ENCODE measurements at regions not wholly inside any gene's neighbourhood (a gene's known extent, or its start where the extent isn't known, plus 50 kb on each side); places are given as distances from the start of the nearest gene placed in this dataset.

DNA sequence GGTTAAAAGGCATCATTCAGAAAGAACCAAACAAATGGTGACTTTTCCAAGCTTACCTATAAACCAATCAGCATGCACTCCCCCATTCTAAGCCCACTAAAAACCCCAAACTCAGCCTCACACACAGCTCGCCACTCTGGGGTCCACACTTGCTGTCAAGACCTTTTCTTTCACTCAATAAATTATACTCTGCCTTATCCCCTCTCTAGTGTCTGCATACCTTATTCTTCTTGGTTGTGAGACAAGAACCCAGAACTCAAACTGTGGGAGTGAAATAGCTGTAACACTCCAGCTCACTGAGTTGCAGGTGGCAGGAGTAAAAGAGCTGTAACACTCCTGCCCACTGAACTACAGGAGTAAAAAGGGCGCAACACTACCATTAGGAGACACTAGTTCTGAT, 559.0 kb downstream of the TBC1D4 start:
- H3K9me3 ChIP-seq (replicated peaks; ENCODE audit: insufficient read depth, low read length), result no peaks in the 10 kb centered on the region
- DNase-seq, result no peak
- H3K36me3 ChIP-seq (replicated peaks; ENCODE audit: insufficient read depth, low read length), result no peaks in the 10 kb centered on the region
- H3K4me2 ChIP-seq (ENCODE audit: low read depth, low read length), result no peak overlapping the region
- no peak overlapping the region for H2AFZ ChIP-seq (ENCODE audit: low read length)
- H3K79me2 ChIP-seq (ENCODE audit: low read length), result no peaks in the 10 kb centered on the region
- no peaks in the 10 kb centered on the region for H3F3A ChIP-seq (ENCODE audit: insufficient read depth, low read length)
- no peak overlapping the region for H3K27ac ChIP-seq (ENCODE audit: low read length)
- TF ChIP-seq, protein P1, sequence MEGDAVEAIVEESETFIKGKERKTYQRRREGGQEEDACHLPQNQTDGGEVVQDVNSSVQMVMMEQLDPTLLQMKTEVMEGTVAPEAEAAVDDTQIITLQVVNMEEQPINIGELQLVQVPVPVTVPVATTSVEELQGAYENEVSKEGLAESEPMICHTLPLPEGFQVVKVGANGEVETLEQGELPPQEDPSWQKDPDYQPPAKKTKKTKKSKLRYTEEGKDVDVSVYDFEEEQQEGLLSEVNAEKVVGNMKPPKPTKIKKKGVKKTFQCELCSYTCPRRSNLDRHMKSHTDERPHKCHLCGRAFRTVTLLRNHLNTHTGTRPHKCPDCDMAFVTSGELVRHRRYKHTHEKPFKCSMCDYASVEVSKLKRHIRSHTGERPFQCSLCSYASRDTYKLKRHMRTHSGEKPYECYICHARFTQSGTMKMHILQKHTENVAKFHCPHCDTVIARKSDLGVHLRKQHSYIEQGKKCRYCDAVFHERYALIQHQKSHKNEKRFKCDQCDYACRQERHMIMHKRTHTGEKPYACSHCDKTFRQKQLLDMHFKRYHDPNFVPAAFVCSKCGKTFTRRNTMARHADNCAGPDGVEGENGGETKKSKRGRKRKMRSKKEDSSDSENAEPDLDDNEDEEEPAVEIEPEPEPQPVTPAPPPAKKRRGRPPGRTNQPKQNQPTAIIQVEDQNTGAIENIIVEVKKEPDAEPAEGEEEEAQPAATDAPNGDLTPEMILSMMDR (IDR thresholded peaks at IDR 0.05; ENCODE audit: low read length), result no peak
- no peak for TF ChIP-seq EZH2 (optimal IDR thresholded peaks at IDR 0.05; ENCODE audit: low read depth, low read length)
- TF ChIP-seq EZH2phosphoT487 (IDR thresholded peaks at IDR 0.05; ENCODE audit: low read length), result no peak
- no peaks in the 10 kb centered on the region for H4K20me1 ChIP-seq (ENCODE audit: insufficient read depth, low read length)
- no peak overlapping the region for H3K9ac ChIP-seq (ENCODE audit: low read length)
- no peak overlapping the region for H3K4me3 ChIP-seq (ENCODE audit: low read length)
- no peaks in the 10 kb centered on the region for H3K27me3 ChIP-seq (replicated peaks; ENCODE audit: insufficient read depth, low read length)
- no peaks in the 10 kb centered on the region for H3K4me1 ChIP-seq (ENCODE audit: low read length)
- H3K9me2 ChIP-seq (replicated peaks; ENCODE audit: insufficient read depth, low read length), result no peaks in the 10 kb centered on the region

DNA sequence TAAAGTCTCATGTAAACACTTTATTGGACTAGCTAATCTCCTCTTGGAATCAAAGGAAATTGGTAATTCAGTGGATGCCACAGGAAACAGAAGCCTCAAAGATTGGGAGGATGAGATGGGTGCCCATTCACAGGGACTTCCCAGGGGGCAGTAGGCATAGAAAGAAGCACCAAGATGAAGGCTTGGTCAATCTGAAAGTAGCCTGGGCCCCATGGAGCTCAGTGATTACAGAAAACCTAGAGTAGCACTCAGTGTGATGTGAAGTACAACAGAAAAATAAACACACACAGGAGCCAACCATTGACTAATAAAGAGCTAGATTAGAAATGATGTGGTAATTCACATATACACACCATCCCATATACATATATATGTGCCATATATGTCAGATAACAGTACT, 560.6 kb downstream of the TBC1D4 start:
- H3K4me2 ChIP-seq (ENCODE audit: low read depth, low read length), result no peak overlapping the region
- H4K20me1 ChIP-seq (ENCODE audit: insufficient read depth, low read length), result no peaks in the 10 kb centered on the region
- no peaks in the 10 kb centered on the region for H3K9me3 ChIP-seq (replicated peaks; ENCODE audit: insufficient read depth, low read length)
- TF ChIP-seq EZH2phosphoT487 (IDR thresholded peaks at IDR 0.05; ENCODE audit: low read length) (no peak), EZH2 (optimal IDR thresholded peaks at IDR 0.05; ENCODE audit: low read depth, low read length) (no peak)
- TF ChIP-seq, protein P1 (IDR thresholded peaks at IDR 0.05; ENCODE audit: low read length), result no peak
- no peak for DNase-seq
- H3K4me3 ChIP-seq (ENCODE audit: low read length), result no peak overlapping the region
- H3K4me1 ChIP-seq (ENCODE audit: low read length), result no peaks in the 10 kb centered on the region
- no peaks in the 10 kb centered on the region for H3K36me3 ChIP-seq (replicated peaks; ENCODE audit: insufficient read depth, low read length)
- no peak overlapping the region for H3K27ac ChIP-seq (ENCODE audit: low read length)
- H3K79me2 ChIP-seq (ENCODE audit: low read length), result no peaks in the 10 kb centered on the region
- no peak overlapping the region for H2AFZ ChIP-seq (ENCODE audit: low read length)
- no peaks in the 10 kb centered on the region for H3F3A ChIP-seq (ENCODE audit: insufficient read depth, low read length)
- no peaks in the 10 kb centered on the region for H3K27me3 ChIP-seq (replicated peaks; ENCODE audit: insufficient read depth, low read length)
- H3K9me2 ChIP-seq (replicated peaks; ENCODE audit: insufficient read depth, low read length), result no peaks in the 10 kb centered on the region
- H3K9ac ChIP-seq (ENCODE audit: low read length), result no peak overlapping the region

DNA sequence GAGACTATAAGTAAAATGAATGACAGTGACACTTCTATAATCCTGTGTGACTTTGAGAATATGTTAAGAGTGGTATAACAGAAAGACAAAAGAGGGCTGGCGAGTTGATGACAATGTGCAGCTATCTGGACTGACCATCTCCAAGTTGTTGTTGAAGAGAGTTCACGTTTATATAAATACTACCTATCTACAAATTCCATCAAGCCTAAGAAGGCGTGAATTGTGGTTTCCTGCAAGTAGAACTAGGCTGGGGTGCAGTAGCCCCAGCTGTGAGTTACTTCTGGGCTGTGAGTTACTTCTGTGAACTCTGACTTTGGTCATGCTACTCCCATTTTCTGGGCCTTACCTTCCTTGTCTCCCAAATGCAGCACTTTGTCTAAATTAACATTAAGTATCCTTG, 561.0 kb downstream of the TBC1D4 start:
- Histone ChIP-seq H3K4me3 (ENCODE audit: low read length) (no peak overlapping the region), H3K4me2 (ENCODE audit: low read depth, low read length) (no peak overlapping the region), H4K20me1 (ENCODE audit: insufficient read depth, low read length) (no peaks in the 10 kb centered on the region), H3K9me2 (replicated peaks; ENCODE audit: insufficient read depth, low read length) (no peaks in the 10 kb centered on the region), H3K79me2 (ENCODE audit: low read length) (no peaks in the 10 kb centered on the region), H3K9ac (ENCODE audit: low read length) (no peak overlapping the region), H3F3A (ENCODE audit: insufficient read depth, low read length) (no peaks in the 10 kb centered on the region), H2AFZ (ENCODE audit: low read length) (no peak overlapping the region), H3K27me3 (replicated peaks; ENCODE audit: insufficient read depth, low read length) (no peaks in the 10 kb centered on the region), H3K4me1 (ENCODE audit: low read length) (no peaks in the 10 kb centered on the region), H3K36me3 (replicated peaks; ENCODE audit: insufficient read depth, low read length) (no peaks in the 10 kb centered on the region), H3K9me3 (replicated peaks; ENCODE audit: insufficient read depth, low read length) (no peaks in the 10 kb centered on the region), H3K27ac (ENCODE audit: low read length) (no peak overlapping the region)
- DNase-seq, result no peak
- TF ChIP-seq EZH2 (optimal IDR thresholded peaks at IDR 0.05; ENCODE audit: low read depth, low read length), result no peak
- TF ChIP-seq, protein P1 (IDR thresholded peaks at IDR 0.05; ENCODE audit: low read length), result no peak
- TF ChIP-seq EZH2phosphoT487 (IDR thresholded peaks at IDR 0.05; ENCODE audit: low read length), result no peak
